H1 (cell line): ENCODE measurements at regions not wholly inside any gene's neighbourhood (a gene's known extent, or its start where the extent isn't known, plus 50 kb on each side); places are given as distances from the start of the nearest gene placed in this dataset.

ENCODE experiments used
- CTCF ChIA-PET: fragments of 300-600 bp; sonication (Branson Sonifier 250); formaldehyde crosslinking; loops from one replicate; lab custom pipeline; 2021; ENCODE audit not compliant: partially characterized antibody; lab: Charles Lee
- POLR2A ChIA-PET: fragments of 300-600 bp; sonication (Branson Sonifier 250); formaldehyde crosslinking; loops from one replicate; lab custom pipeline; 2021; ENCODE audit warnings: inconsistent platforms; ENCODE audit not compliant: partially characterized antibody; lab: Charles Lee
- DNase-seq, 2 experiments: peaks; one replicate each; pipeline versions ENCODE4 v3.0.0 to v3.0.0-alpha.2; 2010 to 2022; ENCODE audit warnings: low spot score in 2 of 2, low read depth in 1 of 2, mixed read lengths in 1 of 2
- FAIRE-seq: peaks from 2 replicates; lab custom pipeline; 2011; peaks lifted over from hg19 to GRCh38; lab: Jason Lieb, UNC
- H2AFZ ChIP-seq: 2 replicates; pipeline ENCODE4 v1.8.1; 2012; ENCODE audit warnings: low read length, inconsistent platforms
- H2AK5ac ChIP-seq: 2 replicates; pipeline ENCODE4 v1.6.1; 2013; ENCODE audit warnings: low read depth, low read length
- H2BK120ac ChIP-seq: replicated peaks from 2 replicates; pipeline ENCODE3; 2013; ENCODE audit warnings: low read depth, low read length, inconsistent platforms
- H2BK12ac ChIP-seq: 2 replicates; pipeline ENCODE4 v1.6.1; 2013; ENCODE audit warnings: low read depth, low read length
- H2BK15ac ChIP-seq: 2 replicates; pipeline ENCODE4 v1.6.1; 2013; ENCODE audit warnings: low read length
- H2BK20ac ChIP-seq: 2 replicates; pipeline ENCODE4 v1.6.1; 2013; ENCODE audit warnings: low read length
- H2BK5ac ChIP-seq: 2 replicates; pipeline ENCODE4 v1.6.1; 2013; ENCODE audit warnings: low read depth, low read length
- H3K14ac ChIP-seq: 2 replicates; pipeline ENCODE4 v1.6.1; 2013; ENCODE audit warnings: inconsistent platforms; ENCODE audit not compliant: insufficient read length
- H3K18ac ChIP-seq: 2 replicates; pipeline ENCODE4 v1.6.1; 2013; ENCODE audit warnings: low read length; ENCODE audit errors: extremely low read depth
- H3K23ac ChIP-seq: 2 replicates; pipeline ENCODE4 v1.6.1; 2013; ENCODE audit warnings: inconsistent platforms; ENCODE audit not compliant: insufficient read length
- H3K23me2 ChIP-seq: 2 replicates; pipeline ENCODE4 v1.6.1; 2013; ENCODE audit warnings: low read depth, low read length
- H3K27ac ChIP-seq: 2 replicates; pipeline ENCODE4 v1.6.1; 2011; ENCODE audit warnings: low read depth, low read length, inconsistent platforms
- H3K27me3 ChIP-seq, 4 experiments: replicated peaks in 1 of 4; 1 replicate in 1 of 4; 2 replicates in 3 of 4; pipeline versions ENCODE4 v1.6.1 to v1.8.1; 2011 to 2013; ENCODE audit warnings: low read length in 3 of 4, mild to moderate bottlenecking in 3 of 4, inconsistent platforms in 2 of 4, mixed read lengths in 2 of 4, moderate library complexity in 1 of 4; ENCODE audit not compliant: control insufficient read depth in 3 of 4, insufficient read depth in 3 of 4; ENCODE audit errors: extremely low read depth in 1 of 4
- H3K36me3 ChIP-seq, 4 experiments: 2 replicates each; pipeline versions ENCODE4 v1.6.1 to v1.8.1; 2011 to 2013; ENCODE audit warnings: mild to moderate bottlenecking in 4 of 4, low read length in 3 of 4, moderate library complexity in 2 of 4, control low read depth in 1 of 4, inconsistent platforms in 1 of 4; ENCODE audit not compliant: insufficient read depth in 4 of 4, control insufficient read depth in 2 of 4
- H3K4ac ChIP-seq: replicated peaks from 2 replicates; pipeline ENCODE3; 2013; ENCODE audit warnings: low read length, low read depth, mixed read lengths, inconsistent platforms; ENCODE audit not compliant: insufficient read length
- H3K4me1 ChIP-seq, 4 experiments: replicated peaks in 1 of 4; 1 replicate in 1 of 4; 2 replicates in 3 of 4; pipeline versions ENCODE4 v1.6.1 to v1.8.1; 2011 to 2013; ENCODE audit warnings: low read length in 3 of 4, inconsistent platforms in 2 of 4, mixed read lengths in 1 of 4; ENCODE audit not compliant: insufficient read depth in 4 of 4, control insufficient read depth in 3 of 4
- H3K4me2 ChIP-seq, 2 experiments: 2 replicates each; pipeline versions ENCODE4 v1.6.1 to v1.8.1; 2011 to 2013; ENCODE audit warnings: low read depth in 2 of 2, low read length in 2 of 2, control low read depth in 1 of 2, inconsistent platforms in 1 of 2, mild to moderate bottlenecking in 1 of 2; ENCODE audit not compliant: insufficient read depth in 1 of 2
- H3K4me3 ChIP-seq, 4 experiments: fragments of 200-600, 300-600 bp in 1 of 4; sonication (generic), shearing (Covaris generic), sonication (Bioruptor Twin) in 1 of 4; 2 replicates each; pipeline versions ENCODE4 v1.5.1 to v1.8.1; 2011 to 2016; ENCODE audit warnings: low read length in 4 of 4, low read depth in 3 of 4, control low read depth in 2 of 4, inconsistent platforms in 2 of 4, mild to moderate bottlenecking in 2 of 4, mixed read lengths in 1 of 4, moderate library complexity in 1 of 4; ENCODE audit not compliant: insufficient read depth in 2 of 4; ENCODE audit errors: extremely low read depth in 1 of 4
- H3K56ac ChIP-seq: replicated peaks from 2 replicates; pipeline ENCODE3; 2013; ENCODE audit warnings: low read depth, mild to moderate bottlenecking, mixed read lengths, low read length, inconsistent platforms; ENCODE audit not compliant: insufficient read length
- H3K79me1 ChIP-seq: 2 replicates; pipeline ENCODE4 v1.6.1; 2013; ENCODE audit warnings: low read depth, low read length, control low read depth
- H3K79me2 ChIP-seq, 2 experiments: 2 replicates each; pipeline versions ENCODE4 v1.6.1 to v1.8.1; 2012 to 2013; ENCODE audit warnings: low read length in 2 of 2, mild to moderate bottlenecking in 2 of 2, inconsistent platforms in 1 of 2; ENCODE audit not compliant: insufficient read depth in 2 of 2, control insufficient read depth in 1 of 2
- H3K9ac ChIP-seq, 4 experiments: replicated peaks in 1 of 4; 1 replicate in 1 of 4; 2 replicates in 3 of 4; pipeline versions ENCODE4 v1.6.1 to v1.8.1; 2011 to 2013; ENCODE audit warnings: low read depth in 3 of 4, low read length in 3 of 4, control low read depth in 2 of 4, mild to moderate bottlenecking in 2 of 4, moderate library complexity in 2 of 4, inconsistent platforms in 1 of 4; ENCODE audit errors: extremely low read depth in 1 of 4
- H3K9me3 ChIP-seq, 2 experiments: 2 replicates each; pipeline versions ENCODE4 v1.6.1 to v1.8.1; 2012 to 2013; ENCODE audit warnings: mild to moderate bottlenecking in 2 of 2, moderate library complexity in 2 of 2, control low read depth in 1 of 2, inconsistent platforms in 1 of 2, low read depth in 1 of 2, low read length in 1 of 2, mixed read lengths in 1 of 2; ENCODE audit not compliant: insufficient read depth in 2 of 2
- H4K20me1 ChIP-seq, 2 experiments: replicated peaks in 1 of 2; 2 replicates each; pipeline versions ENCODE3 to v1.8.1; 2011 to 2013; ENCODE audit warnings: inconsistent platforms in 2 of 2, low read length in 2 of 2, mild to moderate bottlenecking in 1 of 2; ENCODE audit not compliant: insufficient read depth in 2 of 2, control insufficient read depth in 1 of 2
- H4K5ac ChIP-seq: 2 replicates; pipeline ENCODE4 v1.6.1; 2013; ENCODE audit warnings: low read length, low read depth, mixed read lengths, inconsistent platforms; ENCODE audit not compliant: insufficient read length
- H4K8ac ChIP-seq: 2 replicates; pipeline ENCODE4 v1.8.0; 2013; ENCODE audit warnings: mild to moderate bottlenecking, moderate library complexity, low read length, inconsistent platforms; ENCODE audit not compliant: insufficient read depth; ENCODE audit errors: extremely low read depth
- H4K91ac ChIP-seq: replicated peaks from 2 replicates; pipeline ENCODE3; 2013; ENCODE audit warnings: low read length, mixed read lengths, inconsistent platforms; ENCODE audit not compliant: insufficient read length
- CHD7 ChIP-seq: fragments of 300-600 bp; sonication (generic); IDR thresholded peaks from 2 replicates; pipeline ENCODE4 v1.7.1; 2012; ENCODE audit warnings: low read length, moderate library complexity, mild to moderate bottlenecking, inconsistent platforms; ENCODE audit not compliant: insufficient replicate concordance
- whole genome bisulfite sequencing, 2 experiments: shearing (Covaris generic) in 1 of 2; methylation state at CpG; one replicate each; pipeline versions ENCODE4 v1.1.6 to v1.1.7; 2013 to 2015; ENCODE audit warnings: low lambda C conversion rate in 2 of 2, mixed read lengths in 2 of 2, inconsistent platforms in 1 of 2, low coverage in 1 of 2, missing lambda C conversion rate in 1 of 2; ENCODE audit not compliant: insufficient replicate concordance in 2 of 2, insufficient coverage in 1 of 2, insufficient read length in 1 of 2; ENCODE audit errors: extremely low coverage in 1 of 2, missing lambda C conversion rate in 1 of 2; 5-methylcytosine and 5-hydroxymethylcytosine counted together

GRCh38 chr1:68717330-68717729 lies 220.4 kb upstream of the DEPDC1 start:
- no peak overlapping the region for H3K4ac ChIP-seq
- no peak overlapping the region for H3K23ac ChIP-seq
- ChIA-PET CTCF (interaction anchor here (0.7 kb wide), 2 partner anchors 60 to 983 kb away, joined by 3 read pairs; no protein-coding TSS in a partner anchor), POLR2A (no interaction called here)
- no peaks in the 10 kb centered on the region for H3K79me1 ChIP-seq
- H2BK5ac ChIP-seq, result no peak overlapping the region
- H2BK12ac ChIP-seq, result no peak overlapping the region
- no peak overlapping the region for H3K27ac ChIP-seq
- H3K9ac ChIP-seq, result no peak overlapping the region
- no peak overlapping the region for H3K4me2 ChIP-seq
- H3K56ac ChIP-seq, result no peak overlapping the region
- H2BK20ac ChIP-seq, result no peak overlapping the region
- no peak overlapping the region for H4K5ac ChIP-seq
- H2AK5ac ChIP-seq, result no peak overlapping the region
- no peak for DNase-seq
- H3K79me2 ChIP-seq, result no peaks in the 10 kb centered on the region
- H4K91ac ChIP-seq, result no peak overlapping the region
- no peak overlapping the region for H4K8ac ChIP-seq
- H3K4me1 ChIP-seq, result no peaks in the 10 kb centered on the region
- no peaks in the 10 kb centered on the region; a peak in 1 of 4 replicates for H3K9me3 ChIP-seq
- no peak overlapping the region for H2BK120ac ChIP-seq
- H2BK15ac ChIP-seq, result no peak overlapping the region
- 77% methylated on average over 1 of the region's 1 CpG; no CpG with 5 or more reads in 1 of the 2 experiments for WGBS, 2 experiments
- H3K23me2 ChIP-seq, result no peaks in the 10 kb centered on the region
- no peaks in the 10 kb centered on the region for H4K20me1 ChIP-seq
- FAIRE-seq, result no peak
- H3K27me3 ChIP-seq, result no peaks in the 10 kb centered on the region
- H3K4me3 ChIP-seq, result no peak overlapping the region
- H3K14ac ChIP-seq, result no peak overlapping the region
- no peaks in the 10 kb centered on the region for H3K36me3 ChIP-seq
- no peak overlapping the region for H3K18ac ChIP-seq
- H2AFZ ChIP-seq, result no peak overlapping the region
- no peak for TF ChIP-seq CHD7
